GM23338 (cell line): ENCODE measurements at regions not wholly inside any gene's neighbourhood (a gene's known extent, or its start where the extent isn't known, plus 50 kb on each side); places are given as distances from the start of the nearest gene placed in this dataset.

ENCODE experiments used
- ATAC-seq: fragments of 200-7000 bp; cut with Tn5 transposase; 3 replicates; pipeline ENCODE4 v1.9.1; 2020
- DNase-seq: peaks from one replicate; pipeline ENCODE4 v3.0.0-alpha.2; 2015; ENCODE audit warnings: low spot score
- H2AFZ ChIP-seq: fragments of 200-600 bp; sonication (generic); 2 replicates; pipeline ENCODE4 v1.8.0; 2016; ENCODE audit warnings: antibody characterized with exemption, mild to moderate bottlenecking, moderate library complexity
- H3F3A ChIP-seq: fragments of 200-600 bp; sonication (generic); replicated peaks from 2 replicates; pipeline ENCODE4 v1.8.0; 2017; ENCODE audit warnings: antibody characterized with exemption, mixed run types, low read depth
- H3K27ac ChIP-seq: fragments of 200-600 bp; sonication (generic); 2 replicates; pipeline ENCODE4 v1.6.1; 2016; ENCODE audit warnings: low read depth
- H3K27me3 ChIP-seq: fragments of 200-600 bp; sonication (generic); 2 replicates; pipeline ENCODE4 v1.8.0; 2016; ENCODE audit warnings: mild to moderate bottlenecking, mixed run types, moderate library complexity; ENCODE audit not compliant: insufficient read depth
- H3K36me3 ChIP-seq: fragments of 200-600 bp; sonication (generic); 2 replicates; pipeline ENCODE4 v1.8.0; 2016; ENCODE audit warnings: mild to moderate bottlenecking; ENCODE audit not compliant: insufficient read depth
- H3K4me1 ChIP-seq: fragments of 200-600 bp; sonication (generic); 2 replicates; pipeline ENCODE4 v1.8.0; 2016; ENCODE audit warnings: mild to moderate bottlenecking, moderate library complexity; ENCODE audit not compliant: insufficient read depth
- H3K4me2 ChIP-seq: fragments of 200-600 bp; sonication (generic); 2 replicates; pipeline ENCODE4 v1.7.1; 2017; ENCODE audit warnings: mixed run types
- H3K4me3 ChIP-seq: fragments of 200-600 bp; sonication (generic); 2 replicates; pipeline ENCODE4 v1.6.1; 2016; ENCODE audit warnings: mixed run types
- H3K79me2 ChIP-seq: fragments of 200-600 bp; sonication (generic); replicated peaks from 2 replicates; pipeline ENCODE4 v1.8.0; 2017; ENCODE audit warnings: mild to moderate bottlenecking; ENCODE audit not compliant: insufficient read depth
- H3K9me2 ChIP-seq: fragments of 200-600 bp; sonication (generic); 2 replicates; pipeline ENCODE4 v1.8.0; 2017; ENCODE audit not compliant: insufficient read depth
- H4K20me1 ChIP-seq: fragments of 200-600 bp; sonication (generic); replicated peaks from 2 replicates; pipeline ENCODE4 v1.8.0; 2017; ENCODE audit warnings: mild to moderate bottlenecking; ENCODE audit not compliant: insufficient read depth
- H3K27ac Mint-ChIP-seq: 2 replicates; pipeline ENCODE4 v1.8.0; 2020; ENCODE audit warnings: inconsistent platforms, mild to moderate bottlenecking, moderate library complexity, mixed read lengths
- H3K27me3 Mint-ChIP-seq: 3 replicates; pipeline ENCODE4 v1.8.0; 2022; ENCODE audit warnings: low read depth, mild to moderate bottlenecking, moderate library complexity, mixed read lengths, inconsistent platforms; ENCODE audit not compliant: insufficient read depth, poor library complexity
- H3K36me3 Mint-ChIP-seq: 3 replicates; pipeline ENCODE4 v1.8.0; 2021; ENCODE audit warnings: low read depth, mild to moderate bottlenecking, inconsistent platforms, moderate library complexity, mixed read lengths
- H3K4me1 Mint-ChIP-seq: 3 replicates; pipeline ENCODE4 v1.8.0; 2020; ENCODE audit warnings: mild to moderate bottlenecking, inconsistent platforms, mixed read lengths
- H3K4me3 Mint-ChIP-seq: 3 replicates; pipeline ENCODE4 v1.8.0; 2021; ENCODE audit warnings: moderate library complexity, mild to moderate bottlenecking, inconsistent platforms, mixed read lengths
- H3K9me3 Mint-ChIP-seq: 3 replicates; pipeline ENCODE4 v1.8.0; 2020; ENCODE audit warnings: moderate library complexity, mild to moderate bottlenecking, inconsistent platforms, mixed read lengths
- CREB1 ChIP-seq: fragments of 250-450 bp; sonication (Bioruptor Pico); IDR thresholded peaks from 2 replicates; pipeline ENCODE4 v1.5.0; 2020; ENCODE audit warnings: low read depth, mild to moderate bottlenecking, moderate library complexity
- CTCF ChIP-seq, 2 experiments: fragments of 200-600 bp in 1 of 2; sonication (generic) in 1 of 2; conservative IDR thresholded peaks; 2 replicates each; pipeline versions ENCODE4 v1.5.1 to v1.6.1; 2016 to 2017; ENCODE audit warnings: antibody characterized with exemption in 2 of 2, low read depth in 2 of 2, mild to moderate bottlenecking in 2 of 2, moderate library complexity in 1 of 2
- ETS1 ChIP-seq: IDR thresholded peaks from 2 replicates; pipeline ENCODE4 v1.6.1; 2016; ENCODE audit warnings: antibody characterized with exemption
- EZH2 ChIP-seq: fragments of 200-600 bp; sonication (generic); IDR thresholded peaks from one replicate; pipeline ENCODE4 v1.8.0; 2017; ENCODE audit warnings: antibody characterized with exemption, mild to moderate bottlenecking, low read depth; ENCODE audit not compliant: unreplicated experiment
- JUNB ChIP-seq: IDR thresholded peaks from one replicate; pipeline ENCODE4 v1.6.1; 2016; ENCODE audit warnings: antibody characterized with exemption; ENCODE audit not compliant: unreplicated experiment
- NANOG ChIP-seq: IDR thresholded peaks from 2 replicates; pipeline ENCODE4 v1.6.1; 2016; ENCODE audit warnings: antibody characterized with exemption, borderline replicate concordance
- POLR2AphosphoS5 ChIP-seq: IDR thresholded peaks from 2 replicates; pipeline ENCODE4 v1.6.1; 2016; ENCODE audit warnings: antibody characterized with exemption, low read depth
- REST ChIP-seq: IDR thresholded peaks from one replicate; pipeline ENCODE4 v1.6.1; 2018; ENCODE audit warnings: antibody characterized with exemption; ENCODE audit not compliant: unreplicated experiment
- ZNF114 ChIP-seq: fragments of 250-450 bp; sonication (Bioruptor Pico); IDR thresholded peaks from 2 replicates; pipeline ENCODE4 v1.5.0; 2020; ENCODE audit warnings: mild to moderate bottlenecking, moderate library complexity
- ZNF331 ChIP-seq: fragments of 250-450 bp; sonication (Bioruptor Pico); IDR thresholded peaks from 2 replicates; pipeline ENCODE4 v1.5.0; 2020; ENCODE audit warnings: low read depth, mild to moderate bottlenecking, moderate library complexity
- ZNF462 ChIP-seq: fragments of 250-450 bp; sonication (Bioruptor Pico); IDR thresholded peaks from 2 replicates; pipeline ENCODE4 v1.5.0; 2020; ENCODE audit warnings: mild to moderate bottlenecking, moderate library complexity

GRCh38 chr3:188066141-188066540, 87.8 kb upstream of the LPP start (continued):
- TF ChIP-seq ETS1 = no peak
- no peak for TF ChIP-seq EZH2

- H3K36me3 Mint-ChIP-seq = no peaks in the 10 kb centered on the region
- no peaks in the 10 kb centered on the region for H3K9me3 Mint-ChIP-seq
- Histone ChIP-seq H4K20me1 (no peaks in the 10 kb centered on the region), H3K4me1 (no peaks in the 10 kb centered on the region), H3K4me2 (no peak overlapping the region), H3K36me3 (no peaks in the 10 kb centered on the region), H3K79me2 (no peaks in the 10 kb centered on the region), H3F3A (no peaks in the 10 kb centered on the region), H3K4me3 (no peak overlapping the region), H3K27ac (no peak overlapping the region), H2AFZ (no peak overlapping the region), H3K9me2 (no peaks in the 10 kb centered on the region), H3K27me3 (no peaks in the 10 kb centered on the region)
- H3K4me1 Mint-ChIP-seq = no peaks in the 10 kb centered on the region
- no peak for TF ChIP-seq CREB1 (CRISPR knock-in tag)
- no peak for TF ChIP-seq EZH2
- no peak for TF ChIP-seq JUNB
- TF ChIP-seq ZNF114 (CRISPR knock-in tag) = no peak
- TF ChIP-seq REST = no peak
- TF ChIP-seq NANOG = no peak
- no peak for TF ChIP-seq CTCF (conservative IDR thresholded peaks at IDR 0.05; ENCODE audit: low read depth in 2 of 2)
- TF ChIP-seq ZNF462 (CRISPR knock-in tag) = no peak
- no peak for TF ChIP-seq POLR2AphosphoS5
- TF ChIP-seq ETS1 = no peak
- TF ChIP-seq ZNF331 = no peak
- DNase-seq (no peak), ATAC-seq (no peak)
- no peak overlapping the region for H3K4me3 Mint-ChIP-seq
- H3K27ac Mint-ChIP-seq = no peak overlapping the region
- H3K27me3 Mint-ChIP-seq = peaks cover 4% of the 10 kb centered on the region
These were observed 86.0 kb upstream of the LPP start for GRCh38 chr3:188067932-188068331.
